Activated T-helper 9 cell treated with anti-CD3 and anti-CD28 coated beads, Interleukin-2, amount 50 U/mL, for 16 hours (primary cell): ENCODE measurements at regions not wholly inside any gene's neighbourhood (a gene's known extent, or its start where the extent isn't known, plus 50 kb on each side); places are given as distances from the start of the nearest gene placed in this dataset.
"Not testable (repeated sequence)": the region's sequence is repeated elsewhere in the genome, so short reads cannot be mapped to it uniquely, and the experiment has no call there.

Source experiments
- DNase-seq: peaks from one replicate; pipeline ENCODE4 v3.0.0-alpha.2; 2020; ENCODE audit warnings: low read depth

- no peak for DNase-seq
Observed at GRCh38 chr13:39803156-39803555, 147.7 kb downstream of the COG6 start.

DNA sequence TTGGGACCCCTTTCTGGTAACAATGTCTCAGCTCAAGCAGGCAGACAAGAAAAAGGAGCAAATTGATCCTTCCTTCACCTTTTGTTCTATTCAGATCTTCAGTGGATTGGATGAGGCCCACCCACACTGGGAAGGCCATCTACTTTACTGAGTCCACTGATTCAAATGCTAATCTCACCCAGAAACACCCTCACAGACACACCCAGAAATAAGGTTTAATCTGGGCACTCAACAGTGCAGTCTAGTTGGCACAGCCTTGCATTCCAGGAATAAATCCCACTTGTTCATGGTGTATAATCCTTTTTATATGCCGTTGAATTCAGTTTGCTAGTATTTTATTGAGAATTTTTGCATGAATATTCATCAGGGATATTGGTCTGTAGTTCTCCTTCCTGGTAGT lies 148.4 kb downstream of the COG6 start:
- DNase-seq, result no peak

- DNase-seq, result no peak
Observed at GRCh38 chr13:39804332-39805210, 149.1 kb downstream of the COG6 start.

GRCh38 chr13:39809466-39809865 lies 154.0 kb downstream of the COG6 start:
- DNase-seq, result no peak

DNA sequence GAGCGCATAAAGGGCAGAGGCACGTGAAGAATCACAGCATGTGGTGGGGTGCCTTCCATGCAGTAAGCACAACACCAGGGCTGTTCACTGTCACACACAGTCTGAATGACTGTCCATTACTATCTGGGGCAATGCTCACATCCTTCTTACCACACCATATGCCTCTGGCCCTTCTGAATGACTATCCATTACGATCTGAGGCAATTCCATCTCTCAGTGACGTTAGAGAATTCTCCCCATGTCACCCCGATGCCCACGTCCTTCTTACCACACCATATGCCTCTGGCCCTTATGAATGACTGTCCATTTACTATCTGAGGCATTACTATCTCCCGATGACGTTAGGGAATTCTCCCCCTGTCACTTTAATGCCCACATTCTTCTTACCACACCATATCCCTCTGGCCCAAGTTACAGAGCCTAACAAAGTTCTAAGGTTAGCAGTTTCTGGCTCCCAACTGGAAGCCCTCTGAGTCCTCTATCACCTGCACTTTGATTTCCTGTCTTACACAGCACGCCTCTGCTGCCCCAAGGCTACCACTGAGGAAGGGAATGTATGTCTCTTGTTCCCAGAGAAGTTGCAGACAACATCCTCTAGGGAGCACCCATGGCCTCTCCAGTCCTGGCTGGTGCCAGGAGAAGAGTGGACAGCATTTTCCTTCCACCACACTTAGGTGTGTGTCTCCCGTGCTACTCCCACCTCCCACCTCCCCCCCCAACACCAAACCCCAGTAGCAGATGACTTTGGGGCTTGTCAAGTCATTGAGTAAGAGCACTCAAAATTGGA lies 154.8 kb downstream of the COG6 start:
- DNase-seq, result no peak

DNA sequence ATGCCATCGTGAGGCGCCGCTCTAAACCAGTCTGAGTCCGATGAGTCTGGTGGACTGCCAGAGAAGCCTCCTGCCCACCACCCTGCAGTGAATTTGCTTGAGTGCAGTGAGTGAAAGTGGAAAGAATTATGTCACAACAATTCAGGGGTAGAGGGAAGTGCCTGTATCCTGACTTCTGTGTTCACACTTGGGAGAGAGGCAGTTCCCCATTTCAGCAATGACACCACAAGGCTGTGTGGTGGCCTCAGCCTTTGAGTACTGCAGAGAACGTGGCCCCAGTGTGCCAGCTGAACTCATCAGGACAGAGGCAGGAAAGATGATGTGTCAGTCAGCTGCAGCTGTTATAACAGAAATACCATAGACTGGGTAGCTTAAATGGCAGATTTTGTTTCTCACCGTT lies 155.6 kb downstream of the COG6 start:
- no peak for DNase-seq

GRCh38 chr13:39811696-39812095 lies 156.2 kb downstream of the COG6 start:
- no peak for DNase-seq

DNA sequence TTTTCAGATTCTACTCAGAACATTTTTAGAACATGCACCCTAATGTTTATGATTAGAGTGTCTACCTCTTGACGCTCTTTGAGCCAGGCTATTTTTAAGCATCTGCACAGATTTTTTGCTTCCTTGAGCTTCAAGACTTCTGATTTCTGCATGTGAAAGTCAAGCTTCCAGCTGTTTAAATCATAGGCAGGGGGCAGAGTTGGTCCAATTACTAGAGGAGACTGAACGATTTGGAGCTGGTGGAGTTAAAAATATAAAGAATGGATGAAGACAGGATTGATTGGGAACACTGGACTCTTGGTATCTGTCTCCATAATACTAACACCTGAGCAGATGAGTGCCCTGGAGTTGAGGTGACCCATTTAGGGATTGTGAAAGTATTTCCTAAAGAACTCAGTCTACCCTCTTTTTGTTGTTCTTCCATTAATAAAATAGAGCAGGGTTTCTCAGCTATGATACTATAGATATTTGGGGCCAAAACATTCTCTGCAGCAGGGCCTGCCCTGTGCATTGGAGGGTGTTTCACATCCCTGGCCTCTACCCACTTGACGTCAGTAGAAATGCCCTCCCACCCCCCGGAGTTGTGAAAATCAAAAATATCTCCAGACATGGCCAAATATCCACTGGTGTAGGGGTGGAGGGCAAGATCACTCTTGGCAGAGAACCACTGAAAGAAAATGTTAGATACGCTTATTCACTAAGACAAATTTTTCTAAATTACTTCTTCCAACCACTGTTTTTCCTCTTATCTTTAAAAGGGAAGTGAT lies 160.1 kb downstream of the COG6 start:
- DNase-seq, result no peak

DNA sequence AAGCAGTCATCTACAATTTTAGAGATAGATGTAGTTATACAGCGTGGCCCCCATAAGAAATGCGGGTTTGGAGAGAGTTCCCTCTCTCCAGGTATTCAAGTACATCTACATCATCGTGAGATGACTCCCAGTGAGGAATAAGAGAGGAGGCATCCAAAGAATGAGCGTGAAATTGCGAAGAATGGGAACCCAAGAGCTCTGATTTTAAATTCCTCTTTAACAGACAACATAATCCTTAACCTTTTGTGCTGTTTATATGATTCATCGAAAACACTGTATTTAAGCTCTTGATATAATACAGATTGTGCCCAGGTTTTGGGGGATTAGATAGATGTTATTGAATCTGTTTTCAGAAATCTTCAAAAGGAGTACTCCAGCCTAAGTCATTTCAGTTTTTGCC lies 161.5 kb downstream of the COG6 start:
- DNase-seq, result no peak

GRCh38 chr13:39818953-39819352 lies 163.5 kb downstream of the COG6 start:
- DNase-seq, result no peak

- DNase-seq, result no peak
Observed at GRCh38 chr13:39820606-39821005, 165.1 kb downstream of the COG6 start.

DNA sequence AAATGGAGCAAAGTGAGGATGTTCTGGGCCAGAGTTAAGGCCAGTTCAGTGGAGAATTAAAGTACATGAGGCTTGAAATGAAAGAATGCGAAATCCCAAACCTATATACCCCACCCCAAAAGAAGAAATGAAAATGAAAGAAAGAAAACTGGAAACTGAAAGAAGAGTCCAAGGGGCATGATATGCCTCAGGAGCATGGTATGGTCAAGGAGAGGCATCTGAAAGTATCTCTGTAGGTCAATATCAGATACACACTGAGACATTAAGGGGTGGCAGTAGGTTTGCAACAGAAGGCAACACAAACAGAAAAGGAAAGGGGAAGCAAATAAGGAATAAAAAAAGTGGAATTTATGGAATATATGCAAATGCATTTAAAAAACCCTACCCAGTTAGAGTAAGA lies 166.5 kb downstream of the COG6 start:
- DNase-seq, result no peak

GRCh38 chr13:39822437-39822836 lies 167.0 kb downstream of the COG6 start:
- no peak for DNase-seq

- DNase-seq, result no peak
Observed at GRCh38 chr13:39823063-39823713, 167.7 kb downstream of the COG6 start.

- no peak for DNase-seq
Observed at GRCh38 chr13:39825886-39826285, 170.4 kb downstream of the COG6 start.

DNA sequence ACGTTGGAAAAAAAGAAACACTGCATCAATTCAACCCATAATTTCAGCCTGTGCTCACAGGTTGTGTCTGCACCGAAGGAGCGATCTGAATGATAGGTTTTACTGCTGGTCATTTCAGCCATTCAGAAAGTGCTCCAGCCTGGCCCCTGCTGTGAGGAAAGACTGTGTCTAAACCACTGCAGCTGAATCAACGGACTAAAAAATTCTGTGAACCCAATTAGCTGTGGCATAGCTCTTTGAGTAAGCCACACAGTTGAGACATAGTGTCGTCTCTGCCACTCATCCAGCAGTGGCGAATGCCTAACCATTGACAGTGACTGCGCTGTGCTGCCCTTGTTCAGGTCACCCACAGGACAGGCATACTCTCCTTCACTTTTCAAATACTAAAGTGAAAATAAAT lies 179.8 kb downstream of the COG6 start:
- no peak for DNase-seq

DNA sequence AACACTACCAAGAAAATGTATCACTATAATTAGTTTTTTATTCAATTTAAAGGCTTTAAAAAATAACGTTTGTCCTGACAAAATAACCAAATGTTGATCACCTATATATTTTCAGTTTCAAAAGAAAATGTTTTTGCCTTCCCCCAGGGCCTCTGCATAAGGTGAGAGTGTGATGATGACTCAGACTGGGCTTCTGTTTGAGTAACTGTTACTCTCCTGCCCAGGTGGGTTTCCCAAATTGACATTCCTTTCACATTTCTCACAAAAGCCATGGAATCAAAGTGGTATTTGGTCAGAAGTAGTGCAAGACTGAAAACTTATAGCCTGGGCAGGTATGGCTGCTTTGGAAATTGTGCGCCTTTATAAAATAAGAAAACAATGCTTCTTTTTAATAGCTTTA lies 180.6 kb downstream of the COG6 start:
- no peak for DNase-seq

DNA sequence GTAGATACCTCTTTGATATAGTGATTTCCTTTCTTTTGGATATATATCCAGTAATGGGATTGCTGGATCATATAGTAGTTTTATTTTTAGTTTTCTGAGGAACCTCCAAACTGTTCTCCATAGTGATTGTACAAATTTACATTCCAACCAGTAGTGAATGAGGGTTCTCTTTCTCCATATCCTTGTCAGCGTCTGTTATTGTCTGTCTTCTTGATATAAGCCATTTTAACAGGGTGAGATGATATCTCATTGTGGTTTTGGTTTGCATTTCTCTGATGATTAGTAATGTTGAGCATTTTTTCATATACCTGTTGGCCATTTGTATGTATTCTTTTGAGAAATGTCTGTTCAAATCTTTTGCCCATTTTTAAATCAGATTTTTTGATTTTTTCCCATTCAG lies 182.4 kb downstream of the COG6 start:
- not testable (repeated sequence) for DNase-seq

DNA sequence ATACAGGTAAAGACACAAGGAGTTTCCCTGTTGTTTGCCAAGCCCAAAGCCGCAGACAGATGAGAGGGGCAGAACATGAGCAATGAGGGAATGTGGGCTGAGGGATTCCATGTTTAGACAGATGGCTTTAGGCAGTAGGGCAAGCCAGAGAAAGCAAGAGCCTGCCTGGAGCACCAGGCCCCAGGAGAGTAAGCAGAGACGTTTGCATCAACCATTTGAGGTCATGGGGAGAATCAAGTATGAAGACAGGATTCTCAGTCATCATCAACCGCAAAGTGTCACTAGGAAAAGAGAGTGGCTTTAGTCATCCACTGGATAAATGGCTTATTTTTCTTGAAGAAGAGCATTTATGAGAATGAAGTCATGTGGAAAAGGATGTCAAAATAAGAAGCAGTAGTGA lies 184.7 kb downstream of the COG6 start:
- DNase-seq, result no peak

GRCh38 chr13:39847336-39847735 lies 191.9 kb downstream of the COG6 start:
- no peak for DNase-seq

DNA sequence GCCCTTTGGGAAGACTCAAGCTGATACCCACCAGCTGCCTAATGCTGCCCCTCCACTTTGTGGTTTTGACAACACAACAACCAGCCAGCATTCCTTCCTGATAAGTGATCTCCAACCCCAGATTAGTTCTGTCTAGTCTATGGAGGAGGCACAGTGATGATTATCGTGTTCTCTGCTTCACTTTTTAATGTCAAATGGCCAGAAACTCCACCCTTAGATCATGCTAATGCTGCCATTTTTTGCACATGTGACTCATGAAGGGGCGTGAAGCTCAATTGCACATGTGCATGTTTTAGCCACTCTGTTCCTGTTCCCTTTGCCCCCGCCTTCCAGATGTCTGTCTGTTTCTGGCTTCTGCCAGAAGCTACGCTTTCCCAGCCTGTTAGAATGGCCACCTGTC lies 199.8 kb downstream of the COG6 start:
- DNase-seq, result no peak

DNA sequence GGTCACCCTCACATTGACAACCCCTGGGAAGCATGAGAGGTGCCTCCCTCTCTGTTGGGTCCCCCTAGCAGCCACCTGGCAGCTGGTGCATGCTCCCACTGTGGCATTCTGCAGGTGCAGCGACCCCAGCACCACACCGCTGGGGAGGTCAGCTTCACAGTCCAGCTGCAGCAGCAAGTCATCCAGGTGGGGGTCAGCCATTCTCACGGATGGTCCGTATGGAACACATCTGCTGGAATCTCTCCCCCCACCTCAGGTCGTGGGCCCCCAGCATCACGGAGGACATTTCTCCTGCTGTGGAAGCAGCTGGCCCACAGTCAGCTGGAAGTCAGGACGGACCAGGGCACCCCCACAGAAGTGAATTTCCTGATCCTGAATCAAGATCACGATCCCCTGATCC lies 201.3 kb downstream of the COG6 start:
- no peak for DNase-seq
